Calu3 (cell line): ENCODE measurements at regions not wholly inside any gene's neighbourhood (a gene's known extent, or its start where the extent isn't known, plus 50 kb on each side); places are given as distances from the start of the nearest gene placed in this dataset.
"Not testable (repeated sequence)": the region's sequence is repeated elsewhere in the genome, so short reads cannot be mapped to it uniquely, and the experiment has no call there.

Experiments used
- BruUV-seq: library from RNA; stranded (reverse); fragments of 400-500 nt; replicated peaks from 2 replicates; lab custom pipeline; 2021; lab: Mats Ljungman, UMichigan
- CTCF ChIA-PET: fragments of 300-600 bp; sonication (Branson Sonifier 250); formaldehyde crosslinking; loops from one replicate; lab custom pipeline; 2022; ENCODE audit warnings: antibody characterized with exemption; lab: Charles Lee
- DNase-seq: peaks from one replicate; pipeline ENCODE4 v3.0.0; 2022
- H3K27ac Mint-ChIP-seq: one replicate; pipeline ENCODE4 v1.8.0; 2022; ENCODE audit warnings: mixed read lengths; ENCODE audit not compliant: unreplicated experiment
- H3K27me3 Mint-ChIP-seq: one replicate; pipeline ENCODE4 v1.8.0; 2022; ENCODE audit warnings: mixed read lengths; ENCODE audit not compliant: unreplicated experiment
- H3K36me3 Mint-ChIP-seq: one replicate; pipeline ENCODE4 v1.8.0; 2022; ENCODE audit warnings: mild to moderate bottlenecking, moderate library complexity, mixed read lengths; ENCODE audit not compliant: insufficient read depth, unreplicated experiment
- H3K4me1 Mint-ChIP-seq: one replicate; pipeline ENCODE4 v1.8.0; 2022; ENCODE audit warnings: mild to moderate bottlenecking, low read depth, mixed read lengths; ENCODE audit not compliant: unreplicated experiment
- H3K4me3 Mint-ChIP-seq: one replicate; pipeline ENCODE4 v1.8.0; 2022; ENCODE audit warnings: mild to moderate bottlenecking, low read depth, moderate library complexity, mixed read lengths; ENCODE audit not compliant: unreplicated experiment
- H3K9me3 Mint-ChIP-seq: one replicate; pipeline ENCODE4 v1.8.0; 2022; ENCODE audit warnings: low read depth, mixed read lengths; ENCODE audit not compliant: unreplicated experiment
- CTCF ChIP-seq: fragments of 200-600 bp; IDR thresholded peaks from one replicate; pipeline ENCODE4 v1.8.0; 2022; ENCODE audit warnings: antibody characterized with exemption; ENCODE audit not compliant: unreplicated experiment
- intact Hi-C: fragments of 100-400 bp; cut with micrococcal nuclease; formaldehyde crosslinking; loops from one replicate; pipeline ENCODE4 v1.10.0; 2022; ENCODE audit not compliant: unreplicated experiment

- H3K4me3 Mint-ChIP-seq, intact Hi-C loops, CTCF ChIA-PET, H3K27me3 Mint-ChIP-seq, H3K36me3 Mint-ChIP-seq, H3K27ac Mint-ChIP-seq, H3K4me1 Mint-ChIP-seq, BruUV-seq, H3K9me3 Mint-ChIP-seq, DNase-seq: not testable (repeated sequence)
Observed at GRCh38 chr1:120542365-120542764, 127.5 kb downstream of the NBPF8 start.

- CTCF ChIA-PET, H3K36me3 Mint-ChIP-seq, H3K4me3 Mint-ChIP-seq, H3K9me3 Mint-ChIP-seq, H3K4me1 Mint-ChIP-seq, H3K27ac Mint-ChIP-seq, intact Hi-C loops, BruUV-seq, DNase-seq, H3K27me3 Mint-ChIP-seq: not testable (repeated sequence)
Observed at GRCh38 chr1:120542940-120543339, 128.1 kb downstream of the NBPF8 start.

GRCh38 chr1:120544434-120544833 lies 129.6 kb downstream of the NBPF8 start:
- H3K4me3 Mint-ChIP-seq: not testable (repeated sequence)

GRCh38 chr1:120550335-120550734 lies 135.5 kb downstream of the NBPF8 start:
- H3K27me3 Mint-ChIP-seq, intact Hi-C loops, H3K27ac Mint-ChIP-seq, CTCF ChIA-PET, DNase-seq, H3K36me3 Mint-ChIP-seq, BruUV-seq, H3K4me3 Mint-ChIP-seq, H3K9me3 Mint-ChIP-seq, H3K4me1 Mint-ChIP-seq: not testable (repeated sequence)

More at GRCh38 chr1:120544434-120544833, 129.6 kb downstream of the NBPF8 start:
- H3K9me3 Mint-ChIP-seq, H3K36me3 Mint-ChIP-seq, H3K27me3 Mint-ChIP-seq, CTCF ChIA-PET, intact Hi-C loops, H3K4me1 Mint-ChIP-seq, BruUV-seq, H3K27ac Mint-ChIP-seq: not testable (repeated sequence)
- peak; percentile 63 for TF ChIP-seq CTCF
- peak; percentile 89 for DNase-seq

GRCh38 chr1:120552190-120552589 lies 137.4 kb downstream of the NBPF8 start:
- H3K9me3 Mint-ChIP-seq, BruUV-seq, H3K27ac Mint-ChIP-seq, H3K4me3 Mint-ChIP-seq, CTCF ChIA-PET, DNase-seq, H3K4me1 Mint-ChIP-seq, H3K36me3 Mint-ChIP-seq, H3K27me3 Mint-ChIP-seq, intact Hi-C loops: not testable (repeated sequence)

GRCh38 chr1:120557605-120558302 lies 142.9 kb downstream of the NBPF8 start:
- H3K36me3 Mint-ChIP-seq, DNase-seq, H3K27me3 Mint-ChIP-seq, CTCF ChIA-PET, H3K27ac Mint-ChIP-seq, H3K9me3 Mint-ChIP-seq, BruUV-seq, intact Hi-C loops, H3K4me1 Mint-ChIP-seq: not testable (repeated sequence)
- H3K4me3 Mint-ChIP-seq: peak overlapping the region; percentile 49

GRCh38 chr1:120558303-120559060 lies 143.6 kb downstream of the NBPF8 start:
- peak overlapping the region; percentile 49 for H3K4me3 Mint-ChIP-seq
- H3K4me1 Mint-ChIP-seq, H3K36me3 Mint-ChIP-seq, H3K9me3 Mint-ChIP-seq, H3K27me3 Mint-ChIP-seq, CTCF ChIA-PET, H3K27ac Mint-ChIP-seq, intact Hi-C loops, BruUV-seq: not testable (repeated sequence)
- DNase-seq: peak; percentile 67

- H3K27ac Mint-ChIP-seq, H3K27me3 Mint-ChIP-seq, H3K9me3 Mint-ChIP-seq, H3K36me3 Mint-ChIP-seq, DNase-seq, intact Hi-C loops, H3K4me1 Mint-ChIP-seq, BruUV-seq, CTCF ChIA-PET, H3K4me3 Mint-ChIP-seq: not testable (repeated sequence)
Observed at GRCh38 chr1:120561767-120562166, 146.9 kb downstream of the NBPF8 start.

GRCh38 chr1:120565396-120565795 lies 150.6 kb downstream of the NBPF8 start:
- intact Hi-C loops, H3K4me3 Mint-ChIP-seq, H3K4me1 Mint-ChIP-seq, H3K9me3 Mint-ChIP-seq, H3K36me3 Mint-ChIP-seq, BruUV-seq, H3K27me3 Mint-ChIP-seq, CTCF ChIA-PET, H3K27ac Mint-ChIP-seq, DNase-seq: not testable (repeated sequence)
